ENCODE measurements at regions not wholly inside any gene's neighbourhood (a gene's known extent, or its start where the extent isn't known, plus 50 kb on each side); places are given as distances from the start of the nearest gene placed in this dataset.

- TF ChIP-seq, protein P1, sequence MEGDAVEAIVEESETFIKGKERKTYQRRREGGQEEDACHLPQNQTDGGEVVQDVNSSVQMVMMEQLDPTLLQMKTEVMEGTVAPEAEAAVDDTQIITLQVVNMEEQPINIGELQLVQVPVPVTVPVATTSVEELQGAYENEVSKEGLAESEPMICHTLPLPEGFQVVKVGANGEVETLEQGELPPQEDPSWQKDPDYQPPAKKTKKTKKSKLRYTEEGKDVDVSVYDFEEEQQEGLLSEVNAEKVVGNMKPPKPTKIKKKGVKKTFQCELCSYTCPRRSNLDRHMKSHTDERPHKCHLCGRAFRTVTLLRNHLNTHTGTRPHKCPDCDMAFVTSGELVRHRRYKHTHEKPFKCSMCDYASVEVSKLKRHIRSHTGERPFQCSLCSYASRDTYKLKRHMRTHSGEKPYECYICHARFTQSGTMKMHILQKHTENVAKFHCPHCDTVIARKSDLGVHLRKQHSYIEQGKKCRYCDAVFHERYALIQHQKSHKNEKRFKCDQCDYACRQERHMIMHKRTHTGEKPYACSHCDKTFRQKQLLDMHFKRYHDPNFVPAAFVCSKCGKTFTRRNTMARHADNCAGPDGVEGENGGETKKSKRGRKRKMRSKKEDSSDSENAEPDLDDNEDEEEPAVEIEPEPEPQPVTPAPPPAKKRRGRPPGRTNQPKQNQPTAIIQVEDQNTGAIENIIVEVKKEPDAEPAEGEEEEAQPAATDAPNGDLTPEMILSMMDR (conservative IDR thresholded peaks at IDR 0.05 in 1 of 2, IDR thresholded peaks at IDR 0.05 in 1 of 2; ENCODE audit: extremely low read depth in 1 of 2, insufficient read depth in 1 of 2, low read depth in 1 of 2, low read length in 2 of 2) = no peak
- no peak for TF ChIP-seq EZH2 (IDR thresholded peaks at IDR 0.05; ENCODE audit: borderline replicate concordance, low read length)
Observed at GRCh38 chr1:56265216-56265615, 314.1 kb downstream of the PLPP3 start.

Measured in mammary epithelial cell (primary cell).